ENCODE measurements at regions not wholly inside any gene's neighbourhood (a gene's known extent, or its start where the extent isn't known, plus 50 kb on each side); places are given as distances from the start of the nearest gene placed in this dataset.
"Not testable (repeated sequence)": the region's sequence is repeated elsewhere in the genome, so short reads cannot be mapped to it uniquely, and the experiment has no call there.

GRCh38 chr3:18195836-18196235 lies 229.3 kb downstream of the SATB1 start:
- H3K27ac Mint-ChIP-seq: no peak overlapping the region
- H3K27me3 Mint-ChIP-seq: no peaks in the 10 kb centered on the region
- H3K4me1 Mint-ChIP-seq (ENCODE audit: low read depth): no peaks in the 10 kb centered on the region
- H3K4me3 Mint-ChIP-seq: no peak overlapping the region
- intact Hi-C loops (cut with micrococcal nuclease): no loop called here
- peaks cover 63% of the 10 kb centered on the region for H3K9me3 Mint-ChIP-seq
- no peaks in the 10 kb centered on the region for H3K36me3 Mint-ChIP-seq (ENCODE audit: low read depth)

- Mint-ChIP-seq H3K36me3 (ENCODE audit: low read depth) (no peaks in the 10 kb centered on the region), H3K9me3 (peaks cover 49% of the 10 kb centered on the region), H3K27me3 (no peaks in the 10 kb centered on the region), H3K4me1 (ENCODE audit: low read depth) (no peaks in the 10 kb centered on the region), H3K27ac (no peak overlapping the region), H3K4me3 (no peak overlapping the region)
- intact Hi-C loops (cut with micrococcal nuclease): no loop called here
Measured at GRCh38 chr3:18194431-18194830, 230.7 kb downstream of the SATB1 start.

- H3K27ac Mint-ChIP-seq: no peak overlapping the region
- intact Hi-C loops (cut with micrococcal nuclease): no loop called here
- H3K4me3 Mint-ChIP-seq: no peak overlapping the region
- H3K36me3 Mint-ChIP-seq (ENCODE audit: low read depth): no peaks in the 10 kb centered on the region
- peaks cover 13% of the 10 kb centered on the region for H3K9me3 Mint-ChIP-seq
- no peaks in the 10 kb centered on the region for H3K4me1 Mint-ChIP-seq (ENCODE audit: low read depth)
- H3K27me3 Mint-ChIP-seq: no peaks in the 10 kb centered on the region
Measured at GRCh38 chr3:18190646-18191045, 234.5 kb downstream of the SATB1 start.

DNA sequence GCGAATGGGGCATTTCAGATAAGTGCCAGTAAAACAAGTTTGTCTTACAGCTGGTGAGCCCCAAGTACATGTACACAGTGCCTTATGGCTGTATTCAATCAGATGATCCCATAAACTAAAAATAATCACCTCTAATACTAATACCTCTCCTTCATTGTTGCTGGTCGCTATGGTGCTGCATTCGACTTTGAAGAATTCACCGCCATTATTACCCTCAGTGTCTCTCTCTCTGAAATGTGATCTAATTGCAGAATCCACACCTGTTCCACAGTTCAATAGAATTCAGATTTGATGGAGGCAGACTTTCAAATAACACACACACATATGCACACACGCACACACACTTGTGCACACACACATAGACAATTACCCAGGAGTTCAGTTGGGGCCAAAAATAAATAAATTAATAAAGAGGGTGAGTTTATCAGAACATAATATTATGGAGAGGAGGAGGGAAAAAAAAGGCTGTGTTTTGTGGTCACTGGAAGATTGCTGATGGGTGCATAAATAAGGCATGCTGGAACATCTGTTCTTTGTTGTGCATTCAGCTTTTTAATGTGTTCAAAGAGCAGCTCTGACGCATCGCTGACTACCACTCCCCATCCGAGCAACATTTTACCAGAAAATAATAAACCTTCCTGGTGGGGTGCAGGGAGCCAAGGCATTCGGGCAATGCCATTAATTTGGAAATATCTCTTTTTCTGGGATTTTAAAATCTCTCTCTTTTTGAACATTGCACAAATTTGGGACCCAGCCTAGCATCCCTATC lies 235.7 kb downstream of the SATB1 start:
- Mint-ChIP-seq H3K4me3 (no peak overlapping the region), H3K27ac (no peak overlapping the region), H3K9me3 (peaks cover 4% of the 10 kb centered on the region), H3K4me1 (ENCODE audit: low read depth) (no peaks in the 10 kb centered on the region), H3K27me3 (no peaks in the 10 kb centered on the region), H3K36me3 (ENCODE audit: low read depth) (no peaks in the 10 kb centered on the region)
- intact Hi-C loops (cut with micrococcal nuclease): no loop called here

DNA sequence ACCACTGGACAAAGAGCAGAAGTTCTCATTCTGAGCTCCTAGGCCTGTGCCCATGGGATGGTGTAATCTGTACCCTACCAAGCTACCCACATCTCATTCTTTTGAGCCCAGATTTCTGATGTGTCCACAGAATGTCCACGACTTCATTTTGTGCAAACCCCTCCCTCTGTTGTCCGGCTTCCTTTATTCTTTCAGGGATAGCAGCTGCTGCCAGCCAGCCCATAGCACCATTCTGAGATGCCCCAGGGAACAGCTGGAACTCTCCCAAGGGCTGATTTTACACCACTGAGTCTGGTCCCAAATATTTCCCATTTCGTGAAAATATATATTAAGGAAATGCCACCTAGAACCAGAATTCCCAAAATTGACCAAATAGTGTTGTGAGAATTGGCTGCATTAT lies 236.6 kb downstream of the SATB1 start:
- no peak overlapping the region for H3K4me3 Mint-ChIP-seq
- intact Hi-C loops (cut with micrococcal nuclease): no loop called here
- H3K27ac Mint-ChIP-seq: no peak overlapping the region
- no peaks in the 10 kb centered on the region for H3K27me3 Mint-ChIP-seq
- H3K36me3 Mint-ChIP-seq (ENCODE audit: low read depth): no peaks in the 10 kb centered on the region
- H3K4me1 Mint-ChIP-seq (ENCODE audit: low read depth): no peaks in the 10 kb centered on the region
- peaks cover 13% of the 10 kb centered on the region for H3K9me3 Mint-ChIP-seq

DNA sequence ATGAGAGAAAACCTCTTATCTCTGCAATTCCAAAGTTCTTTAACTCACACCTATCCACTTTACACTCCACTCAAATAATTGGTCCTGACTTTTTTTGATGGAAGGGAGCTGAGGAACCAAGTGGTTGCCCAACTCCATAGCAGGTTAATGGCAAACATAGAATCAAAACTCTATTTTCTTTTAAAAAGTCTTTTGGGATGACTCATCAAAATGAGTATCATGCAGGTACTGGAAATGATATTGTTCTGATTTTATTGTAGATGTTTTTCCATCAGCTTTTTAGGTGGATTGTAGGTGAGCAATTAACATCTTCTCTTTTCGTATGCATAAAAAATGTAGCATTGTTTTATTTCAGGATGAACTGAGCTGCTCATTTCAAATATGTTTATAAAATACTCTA lies 239.5 kb downstream of the SATB1 start:
- Mint-ChIP-seq H3K27ac (no peak overlapping the region), H3K4me3 (no peak overlapping the region), H3K36me3 (ENCODE audit: low read depth) (no peaks in the 10 kb centered on the region), H3K4me1 (ENCODE audit: low read depth) (no peaks in the 10 kb centered on the region), H3K27me3 (no peaks in the 10 kb centered on the region), H3K9me3 (peaks cover 24% of the 10 kb centered on the region)
- intact Hi-C loops (cut with micrococcal nuclease): no loop called here

DNA sequence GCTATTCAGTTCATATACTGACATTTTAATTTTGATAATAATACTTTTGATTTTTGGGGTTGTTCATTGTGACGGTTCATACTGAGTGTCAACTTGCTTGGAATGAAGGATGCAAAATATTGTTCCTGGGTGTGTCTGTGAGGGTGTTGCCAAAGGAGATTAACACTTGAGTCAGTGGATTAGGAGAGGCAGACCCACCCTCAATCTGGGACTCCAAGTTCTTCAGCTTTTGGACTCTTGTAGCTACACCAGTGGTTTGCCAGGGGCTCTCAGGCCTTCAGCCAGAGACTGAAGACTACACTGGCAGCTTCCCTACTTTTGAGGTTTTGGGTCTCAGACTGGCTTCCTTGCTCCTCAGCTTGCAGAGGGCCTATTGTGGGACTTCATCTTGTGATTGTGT lies 242.2 kb downstream of the SATB1 start:
- H3K4me1 Mint-ChIP-seq (ENCODE audit: low read depth); H3K27me3 Mint-ChIP-seq; H3K27ac Mint-ChIP-seq; H3K4me3 Mint-ChIP-seq; H3K36me3 Mint-ChIP-seq (ENCODE audit: low read depth); intact Hi-C loops (cut with micrococcal nuclease): not testable (repeated sequence)
- peaks cover 27% of the 10 kb centered on the region for H3K9me3 Mint-ChIP-seq

DNA sequence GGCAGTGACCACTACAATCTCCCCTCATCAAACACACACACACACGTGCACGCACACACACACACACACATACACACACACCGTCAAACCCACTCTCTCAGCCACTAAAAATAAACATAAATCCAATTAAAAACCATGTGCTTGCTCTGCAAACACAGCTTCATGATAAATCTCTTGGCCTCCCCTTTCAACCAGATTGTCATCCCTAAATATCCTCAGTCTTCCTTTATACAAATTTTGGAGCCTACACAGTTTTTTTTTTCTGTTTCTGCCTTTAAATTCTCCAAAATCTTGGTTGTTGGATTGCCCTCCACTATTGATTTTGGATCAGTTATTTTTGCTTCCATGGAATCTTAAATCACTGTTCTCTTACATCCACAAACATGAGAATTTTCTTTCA lies 245.6 kb downstream of the SATB1 start:
- intact Hi-C loops (cut with micrococcal nuclease): no loop called here
- no peak overlapping the region for H3K27ac Mint-ChIP-seq
- no peaks in the 10 kb centered on the region for H3K27me3 Mint-ChIP-seq
- H3K9me3 Mint-ChIP-seq: peaks cover 29% of the 10 kb centered on the region
- H3K4me3 Mint-ChIP-seq: no peak overlapping the region
- no peaks in the 10 kb centered on the region for H3K36me3 Mint-ChIP-seq (ENCODE audit: low read depth)
- no peaks in the 10 kb centered on the region for H3K4me1 Mint-ChIP-seq (ENCODE audit: low read depth)

- Mint-ChIP-seq H3K4me1 (ENCODE audit: low read depth) (no peaks in the 10 kb centered on the region), H3K9me3 (peaks cover 20% of the 10 kb centered on the region), H3K36me3 (ENCODE audit: low read depth) (no peaks in the 10 kb centered on the region), H3K27ac (no peak overlapping the region), H3K27me3 (no peaks in the 10 kb centered on the region), H3K4me3 (no peak overlapping the region)
- intact Hi-C loops (cut with micrococcal nuclease): no loop called here
Measured at GRCh38 chr3:18177271-18177670, 247.9 kb downstream of the SATB1 start.

DNA sequence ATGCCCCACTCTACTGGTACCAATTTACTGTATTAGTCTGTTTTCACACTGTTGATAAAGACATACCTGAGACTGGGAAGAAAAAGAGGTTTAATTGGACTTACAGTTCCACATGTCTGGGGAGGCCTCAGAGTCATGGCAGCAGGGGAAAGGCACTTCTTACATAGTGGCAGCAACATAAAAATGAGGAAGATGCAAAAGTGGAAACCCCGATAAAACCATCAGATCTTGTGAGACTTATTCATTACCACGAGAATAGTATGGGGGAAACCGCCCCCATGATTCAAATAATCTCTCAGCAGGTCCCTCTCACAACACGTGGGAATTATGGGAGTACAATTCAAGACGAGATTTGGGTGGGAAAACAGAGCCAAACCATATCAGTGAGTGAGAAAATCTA lies 251.2 kb downstream of the SATB1 start:
- H3K4me3 Mint-ChIP-seq; H3K36me3 Mint-ChIP-seq (ENCODE audit: low read depth); intact Hi-C loops (cut with micrococcal nuclease); H3K4me1 Mint-ChIP-seq (ENCODE audit: low read depth); H3K27me3 Mint-ChIP-seq; H3K27ac Mint-ChIP-seq: not testable (repeated sequence)
- peaks cover 20% of the 10 kb centered on the region for H3K9me3 Mint-ChIP-seq

- Mint-ChIP-seq H3K27ac (no peak overlapping the region), H3K36me3 (ENCODE audit: low read depth) (no peaks in the 10 kb centered on the region), H3K4me1 (ENCODE audit: low read depth) (peaks cover 8% of the 10 kb centered on the region), H3K9me3 (no peaks in the 10 kb centered on the region), H3K27me3 (no peaks in the 10 kb centered on the region), H3K4me3 (no peak overlapping the region)
- intact Hi-C loops (cut with micrococcal nuclease): no loop called here
Measured at GRCh38 chr3:18159681-18160080, 265.5 kb downstream of the SATB1 start.

GRCh38 chr3:18153571-18154173 lies 271.5 kb downstream of the SATB1 start:
- Mint-ChIP-seq H3K4me1 (ENCODE audit: low read depth) (peaks cover 8% of the 10 kb centered on the region), H3K9me3 (no peaks in the 10 kb centered on the region), H3K36me3 (ENCODE audit: low read depth) (no peaks in the 10 kb centered on the region), H3K4me3 (no peak overlapping the region), H3K27me3 (no peaks in the 10 kb centered on the region), H3K27ac (no peak overlapping the region)
- intact Hi-C loops (cut with micrococcal nuclease): no loop called here

- H3K27me3 Mint-ChIP-seq: no peaks in the 10 kb centered on the region
- intact Hi-C loops (cut with micrococcal nuclease): no loop called here
Measured at GRCh38 chr3:18151199-18151598, 273.9 kb downstream of the SATB1 start.

DNA sequence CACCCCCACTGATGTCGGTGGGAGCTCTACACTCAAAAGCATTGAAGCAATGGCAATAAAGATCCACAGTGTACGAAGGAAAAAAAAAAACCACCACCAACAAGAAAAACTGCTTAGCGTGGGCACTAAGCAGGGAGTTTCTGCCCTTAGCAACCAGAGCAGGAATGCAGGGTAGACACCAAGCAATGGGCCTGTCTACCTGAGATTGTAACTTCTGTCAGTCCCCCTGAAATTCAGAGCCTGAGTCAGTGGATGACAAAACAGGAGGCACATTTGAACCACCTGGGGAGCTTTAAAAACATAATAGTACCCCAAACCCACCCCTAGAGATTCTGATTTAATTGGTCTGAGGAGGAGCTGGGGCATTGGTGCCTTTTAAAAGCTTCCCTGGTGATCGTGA lies 275.2 kb downstream of the SATB1 start:
- Mint-ChIP-seq H3K9me3 (no peaks in the 10 kb centered on the region), H3K36me3 (ENCODE audit: low read depth) (no peaks in the 10 kb centered on the region), H3K4me1 (ENCODE audit: low read depth) (no peaks in the 10 kb centered on the region), H3K27ac (no peak overlapping the region), H3K27me3 (no peaks in the 10 kb centered on the region), H3K4me3 (no peak overlapping the region)
- intact Hi-C loops (cut with micrococcal nuclease): no loop called here

More at GRCh38 chr3:18151199-18151598, 273.9 kb downstream of the SATB1 start:
- no peaks in the 10 kb centered on the region for H3K9me3 Mint-ChIP-seq
- H3K4me1 Mint-ChIP-seq (ENCODE audit: low read depth): no peaks in the 10 kb centered on the region
- H3K4me3 Mint-ChIP-seq: no peak overlapping the region
- no peak overlapping the region for H3K27ac Mint-ChIP-seq
- no peaks in the 10 kb centered on the region for H3K36me3 Mint-ChIP-seq (ENCODE audit: low read depth)

DNA sequence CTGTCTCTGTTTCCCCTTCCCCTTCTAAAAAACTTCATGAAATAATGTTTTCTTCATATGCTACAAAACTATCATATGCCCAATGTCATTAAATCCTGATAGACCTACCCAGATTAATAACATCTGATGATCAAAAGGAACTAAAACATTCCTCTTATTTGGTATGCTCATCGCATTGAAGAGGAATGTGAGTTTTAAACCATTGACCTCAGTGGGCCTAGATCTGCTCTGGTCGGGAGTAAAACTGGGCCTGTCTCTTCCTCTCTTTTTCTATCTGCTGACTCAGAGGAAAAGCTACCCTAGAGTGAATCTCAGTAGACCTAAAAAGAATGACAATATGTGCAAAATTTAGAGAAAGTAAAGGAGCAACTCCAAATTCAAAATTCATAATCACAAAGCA lies 275.8 kb downstream of the SATB1 start:
- Mint-ChIP-seq H3K27ac (no peak overlapping the region), H3K4me3 (no peak overlapping the region), H3K4me1 (ENCODE audit: low read depth) (no peaks in the 10 kb centered on the region), H3K27me3 (no peaks in the 10 kb centered on the region), H3K36me3 (ENCODE audit: low read depth) (no peaks in the 10 kb centered on the region), H3K9me3 (no peaks in the 10 kb centered on the region)
- intact Hi-C loops (cut with micrococcal nuclease): no loop called here
